Natural killer cell (primary cell): ENCODE measurements at regions not wholly inside any gene's neighbourhood (a gene's known extent, or its start where the extent isn't known, plus 50 kb on each side); places are given as distances from the start of the nearest gene placed in this dataset.

Experiments
- ATAC-seq, 3 donors: fragments of 150-1000 bp in 2 of 3; fragments of 200-7000 bp in 1 of 3; cut with Tn5 transposase; 1 replicate in 1 of 3; 2 replicates in 2 of 3; pipeline ENCODE4 v1.10.0; 2021; ENCODE audit warnings: mild to moderate bottlenecking in 2 of 3, moderate library complexity in 2 of 3
- DNase-seq, 2 donors: peaks; one replicate each; pipeline versions ENCODE4 v3.0.0 to v3.0.0-alpha.2; 2013 to 2021; ENCODE audit warnings: mixed read lengths in 1 of 2
- H3K27ac ChIP-seq: one replicate; pipeline ENCODE4 v1.5.1; 2013; ENCODE audit warnings: mild to moderate bottlenecking, low read length
- H3K27me3 ChIP-seq: one replicate; pipeline ENCODE4 v1.6.1; 2013; ENCODE audit warnings: low read length; ENCODE audit not compliant: control insufficient read depth, insufficient read depth
- H3K36me3 ChIP-seq: one replicate; pipeline ENCODE4 v1.6.1; 2013; ENCODE audit warnings: low read length; ENCODE audit not compliant: control insufficient read depth, insufficient read depth
- H3K4me1 ChIP-seq: one replicate; pipeline ENCODE4 v1.6.1; 2013; ENCODE audit warnings: low read length; ENCODE audit not compliant: control insufficient read depth, insufficient read depth
- H3K4me3 ChIP-seq: one replicate; pipeline ENCODE4 v1.5.1; 2013; ENCODE audit warnings: low read length
- H3K9me3 ChIP-seq: one replicate; pipeline ENCODE4 v1.6.1; 2013; ENCODE audit warnings: low read length; ENCODE audit not compliant: control insufficient read depth, insufficient read depth
- H3K27ac Mint-ChIP-seq, 2 donors: one replicate each; pipeline ENCODE4 v1.8.0; 2022; ENCODE audit warnings: mild to moderate bottlenecking in 2 of 2, mixed read lengths in 2 of 2, moderate library complexity in 1 of 2
- H3K27me3 Mint-ChIP-seq, 2 donors: one replicate each; pipeline ENCODE4 v1.8.0; 2022; ENCODE audit warnings: low read depth in 2 of 2, mixed read lengths in 2 of 2
- H3K36me3 Mint-ChIP-seq: one replicate; pipeline ENCODE4 v1.8.0; 2022; ENCODE audit warnings: mixed read lengths
- H3K4me1 Mint-ChIP-seq, 2 donors: one replicate each; pipeline ENCODE4 v1.8.0; 2022; ENCODE audit warnings: mixed read lengths in 2 of 2
- H3K4me3 Mint-ChIP-seq: one replicate; pipeline ENCODE4 v1.8.0; 2022; ENCODE audit warnings: mild to moderate bottlenecking, moderate library complexity, mixed read lengths
- H3K9me3 Mint-ChIP-seq, 2 donors: one replicate each; pipeline ENCODE4 v1.8.0; 2022; ENCODE audit warnings: mixed read lengths in 2 of 2
- CTCF ChIP-seq: fragments of 200-600 bp; IDR thresholded peaks from one replicate; pipeline ENCODE4 v1.8.0; 2022; ENCODE audit warnings: antibody characterized with exemption
- WGBS: methylation state at CpG from one replicate; pipeline ENCODE4 v1.1.7; 2013; ENCODE audit warnings: missing lambda C conversion rate; ENCODE audit not compliant: insufficient coverage; 5-methylcytosine and 5-hydroxymethylcytosine counted together
- intact Hi-C: fragments of 100-400 bp; cut with micrococcal nuclease; formaldehyde crosslinking; loops from one replicate; pipeline ENCODE4 v1.14.2; 2022

GRCh38 chr3:107269136-107269535 is 108.1 kb upstream of the CCDC54 start:
- Mint-ChIP-seq H3K4me1 (no peaks in the 10 kb centered on the region), H3K27me3 (peaks cover 9 to 16% of the 10 kb centered on the region in 2 donors), H3K36me3 (no peaks in the 10 kb centered on the region), H3K27ac (no peak overlapping the region), H3K4me3 (no peak overlapping the region), H3K9me3 (no peaks in the 10 kb centered on the region)
- 49% methylated on average over 7 of the region's 7 CpGs for WGBS
- no peaks in the 10 kb centered on the region for H3K4me1 ChIP-seq
- DNase-seq (no peak), ATAC-seq (no peak)
- no peak overlapping the region for H3K4me3 ChIP-seq
- H3K27me3 ChIP-seq = no peaks in the 10 kb centered on the region
- H3K36me3 ChIP-seq = no peaks in the 10 kb centered on the region
- H3K9me3 ChIP-seq = no peaks in the 10 kb centered on the region
- no peak for TF ChIP-seq CTCF
- intact Hi-C loops = no loop called here
- no peak overlapping the region for H3K27ac ChIP-seq

- Histone ChIP-seq H3K27me3 (peaks cover 2% of the 10 kb centered on the region), H3K27ac (no peak overlapping the region), H3K4me1 (no peaks in the 10 kb centered on the region), H3K36me3 (no peaks in the 10 kb centered on the region), H3K9me3 (no peaks in the 10 kb centered on the region), H3K4me3 (no peak overlapping the region)
- no peaks in the 10 kb centered on the region for H3K9me3 Mint-ChIP-seq
- no peaks in the 10 kb centered on the region for H3K4me1 Mint-ChIP-seq
- DNase-seq (peak in 1 of 2 donors; percentile 36), ATAC-seq (peak in 1 of 3 donors; percentile 63)
- intact Hi-C loops = loop anchor here (2.0 kb wide), 1 partner anchor 149 kb away; no protein-coding TSS in a partner anchor
- no peaks in the 10 kb centered on the region for H3K36me3 Mint-ChIP-seq
- H3K27ac Mint-ChIP-seq = no peak overlapping the region
- peaks cover 15 to 18% of the 10 kb centered on the region in 2 donors for H3K27me3 Mint-ChIP-seq
- TF ChIP-seq CTCF = peak; percentile 45
- no peak overlapping the region for H3K4me3 Mint-ChIP-seq
- 23% methylated on average over 2 of the region's 3 CpGs for WGBS
Observed at GRCh38 chr3:107271787-107272387, 105.4 kb upstream of the CCDC54 start.

GRCh38 chr3:107272471-107272870 is 104.8 kb upstream of the CCDC54 start:
- intact Hi-C loops = no loop called here
- Mint-ChIP-seq H3K4me1 (no peaks in the 10 kb centered on the region), H3K27ac (no peak overlapping the region), H3K9me3 (no peaks in the 10 kb centered on the region), H3K4me3 (no peak overlapping the region), H3K27me3 (peaks cover 14 to 20% of the 10 kb centered on the region in 2 donors), H3K36me3 (no peaks in the 10 kb centered on the region)
- Histone ChIP-seq H3K4me3 (no peak overlapping the region), H3K27ac (no peak overlapping the region), H3K4me1 (no peaks in the 10 kb centered on the region), H3K36me3 (no peaks in the 10 kb centered on the region), H3K27me3 (peaks cover 2% of the 10 kb centered on the region), H3K9me3 (no peaks in the 10 kb centered on the region)
- no peak for TF ChIP-seq CTCF
- DNase-seq (no peak), ATAC-seq (no peak)
- WGBS = 74% methylated on average over 2 of the region's 2 CpGs

GRCh38 chr3:107272885-107273284 is 104.4 kb upstream of the CCDC54 start:
- 81% methylated on average over 4 of the region's 4 CpGs for WGBS
- Histone ChIP-seq H3K27me3 (peaks cover 2% of the 10 kb centered on the region), H3K9me3 (no peaks in the 10 kb centered on the region), H3K4me1 (no peaks in the 10 kb centered on the region), H3K36me3 (no peaks in the 10 kb centered on the region), H3K4me3 (no peak overlapping the region), H3K27ac (no peak overlapping the region)
- Mint-ChIP-seq H3K27ac (no peak overlapping the region), H3K9me3 (no peaks in the 10 kb centered on the region), H3K36me3 (no peaks in the 10 kb centered on the region), H3K4me1 (no peaks in the 10 kb centered on the region), H3K27me3 (peaks cover 14 to 20% of the 10 kb centered on the region in 2 donors), H3K4me3 (no peak overlapping the region)
- TF ChIP-seq CTCF = no peak
- intact Hi-C loops = no loop called here
- DNase-seq = no peak
- ATAC-seq = no peak
